ENCODE measurements at regions not wholly inside any gene's neighbourhood (a gene's known extent, or its start where the extent isn't known, plus 50 kb on each side); places are given as distances from the start of the nearest gene placed in this dataset.

DNA sequence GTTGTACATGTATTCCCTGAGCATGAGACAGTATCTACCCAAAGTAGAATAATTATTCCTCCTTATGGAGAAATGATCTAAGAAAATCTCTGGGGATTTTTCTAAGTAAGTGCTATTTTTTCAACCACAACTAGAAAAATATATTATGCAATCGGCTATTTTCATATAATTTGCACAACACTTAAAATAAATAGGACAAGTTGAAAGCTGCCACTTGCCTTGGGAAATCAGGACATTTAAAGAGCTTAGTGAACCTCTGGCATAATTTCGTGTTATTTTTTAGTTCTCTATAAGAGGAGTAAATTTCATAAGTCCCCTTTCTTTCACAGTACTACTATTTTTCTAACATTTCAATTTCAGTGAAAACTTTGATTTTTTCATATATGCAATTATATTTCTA lies 672.1 kb downstream of the OTOL1 start:
- CTCF ChIA-PET: no interaction called here
- H3K4me1 ChIP-seq: no peaks in the 10 kb centered on the region
- no peak for TF ChIP-seq CTCF (IDR thresholded peaks at IDR 0.05; ENCODE audit: insufficient read depth in 1 of 2, low read depth in 1 of 2, low read length in 1 of 2, severe bottlenecking in 1 of 2, unreplicated experiment in 1 of 2)
- Mint-ChIP-seq H3K27ac (ENCODE audit: unreplicated experiment) (no peak overlapping the region), H3K9me3 (ENCODE audit: unreplicated experiment) (no peaks in the 10 kb centered on the region), H3K27me3 (ENCODE audit: insufficient read depth, unreplicated experiment) (no peaks in the 10 kb centered on the region), H3K4me1 (ENCODE audit: low read depth, unreplicated experiment) (no peaks in the 10 kb centered on the region), H3K4me3 (ENCODE audit: unreplicated experiment) (no peak overlapping the region), H3K36me3 (ENCODE audit: insufficient read depth, unreplicated experiment) (no peaks in the 10 kb centered on the region)
- no peaks in the 10 kb centered on the region for H3K9me3 ChIP-seq
- intact Hi-C loops (cut with micrococcal nuclease; ENCODE audit: unreplicated experiment): no loop called here
- H3K36me3 ChIP-seq (ENCODE audit: control insufficient read depth, insufficient read depth, low read length): no peaks in the 10 kb centered on the region
- DNase-seq: no peak
- H3K27me3 ChIP-seq (replicated peaks; ENCODE audit: control insufficient read depth, insufficient read depth, low read length): no peaks in the 10 kb centered on the region
- no peak overlapping the region for H3K4me3 ChIP-seq (ENCODE audit: low read depth, low read length)
- POLR2A ChIA-PET: no interaction called here
- no TSS peak for BruUV-seq (replicated peaks)

- no peaks in the 10 kb centered on the region for H3K4me1 Mint-ChIP-seq (ENCODE audit: low read depth, unreplicated experiment)
- intact Hi-C loops (cut with micrococcal nuclease; ENCODE audit: unreplicated experiment): no loop called here
- H3K27me3 ChIP-seq (replicated peaks; ENCODE audit: control insufficient read depth, insufficient read depth, low read length): no peaks in the 10 kb centered on the region
- no peak overlapping the region for H3K4me3 Mint-ChIP-seq (ENCODE audit: unreplicated experiment)
- ChIA-PET POLR2A (no interaction called here), CTCF (no interaction called here)
- TF ChIP-seq CTCF (IDR thresholded peaks at IDR 0.05; ENCODE audit: insufficient read depth in 1 of 2, low read depth in 1 of 2, low read length in 1 of 2, severe bottlenecking in 1 of 2, unreplicated experiment in 1 of 2): no peak
- no peak for DNase-seq
- H3K27me3 Mint-ChIP-seq (ENCODE audit: insufficient read depth, unreplicated experiment): no peaks in the 10 kb centered on the region
- H3K9me3 Mint-ChIP-seq (ENCODE audit: unreplicated experiment): no peaks in the 10 kb centered on the region
- H3K36me3 Mint-ChIP-seq (ENCODE audit: insufficient read depth, unreplicated experiment): no peaks in the 10 kb centered on the region
- H3K9me3 ChIP-seq: no peaks in the 10 kb centered on the region
- no peaks in the 10 kb centered on the region for H3K36me3 ChIP-seq (ENCODE audit: control insufficient read depth, insufficient read depth, low read length)
- no peak overlapping the region for H3K27ac Mint-ChIP-seq (ENCODE audit: unreplicated experiment)
- H3K4me1 ChIP-seq: no peaks in the 10 kb centered on the region
- H3K4me3 ChIP-seq (ENCODE audit: low read depth, low read length): no peak overlapping the region
- BruUV-seq (replicated peaks): no TSS peak
Observed at GRCh38 chr3:162170581-162170980, 674.0 kb downstream of the OTOL1 start.

- DNase-seq: no peak
- Mint-ChIP-seq H3K4me1 (ENCODE audit: low read depth, unreplicated experiment) (no peaks in the 10 kb centered on the region), H3K4me3 (ENCODE audit: unreplicated experiment) (no peak overlapping the region), H3K9me3 (ENCODE audit: unreplicated experiment) (no peaks in the 10 kb centered on the region), H3K36me3 (ENCODE audit: insufficient read depth, unreplicated experiment) (no peaks in the 10 kb centered on the region), H3K27me3 (ENCODE audit: insufficient read depth, unreplicated experiment) (no peaks in the 10 kb centered on the region), H3K27ac (ENCODE audit: unreplicated experiment) (no peak overlapping the region)
- TF ChIP-seq CTCF (IDR thresholded peaks at IDR 0.05; ENCODE audit: insufficient read depth in 1 of 2, low read depth in 1 of 2, low read length in 1 of 2, severe bottlenecking in 1 of 2, unreplicated experiment in 1 of 2): no peak
- Histone ChIP-seq H3K4me3 (ENCODE audit: low read depth, low read length) (no peak overlapping the region), H3K9me3 (no peaks in the 10 kb centered on the region), H3K36me3 (ENCODE audit: control insufficient read depth, insufficient read depth, low read length) (no peaks in the 10 kb centered on the region), H3K27me3 (replicated peaks; ENCODE audit: control insufficient read depth, insufficient read depth, low read length) (no peaks in the 10 kb centered on the region), H3K4me1 (no peaks in the 10 kb centered on the region)
- no TSS peak for BruUV-seq (replicated peaks)
- ChIA-PET CTCF (no interaction called here), POLR2A (no interaction called here)
- intact Hi-C loops (cut with micrococcal nuclease; ENCODE audit: unreplicated experiment): no loop called here
Observed at GRCh38 chr3:162171970-162172369, 675.4 kb downstream of the OTOL1 start.
